Left ventricle myocardium superior (tissue), 1 donor: ENCODE measurements at regions not wholly inside any gene's neighbourhood (a gene's known extent, or its start where the extent isn't known, plus 50 kb on each side); places are given as distances from the start of the nearest gene placed in this dataset.

Source experiments
- ATAC-seq: fragments of 200-7000 bp; cut with Tn5 transposase; one replicate; pipeline ENCODE4 v1.9.1; 2020; ENCODE audit warnings: mild to moderate bottlenecking, moderate library complexity
- DNase-seq: peaks from one replicate; pipeline ENCODE4 v3.0.0-alpha.2; 2020
- intact Hi-C: fragments of 100-400 bp; cut with micrococcal nuclease; formaldehyde crosslinking; loops from one replicate; pipeline ENCODE4 v1.11.0; 2022
- donor health status: DM: no; HTN: yes; CAD: no; lungs with severe emphysema.

DNA sequence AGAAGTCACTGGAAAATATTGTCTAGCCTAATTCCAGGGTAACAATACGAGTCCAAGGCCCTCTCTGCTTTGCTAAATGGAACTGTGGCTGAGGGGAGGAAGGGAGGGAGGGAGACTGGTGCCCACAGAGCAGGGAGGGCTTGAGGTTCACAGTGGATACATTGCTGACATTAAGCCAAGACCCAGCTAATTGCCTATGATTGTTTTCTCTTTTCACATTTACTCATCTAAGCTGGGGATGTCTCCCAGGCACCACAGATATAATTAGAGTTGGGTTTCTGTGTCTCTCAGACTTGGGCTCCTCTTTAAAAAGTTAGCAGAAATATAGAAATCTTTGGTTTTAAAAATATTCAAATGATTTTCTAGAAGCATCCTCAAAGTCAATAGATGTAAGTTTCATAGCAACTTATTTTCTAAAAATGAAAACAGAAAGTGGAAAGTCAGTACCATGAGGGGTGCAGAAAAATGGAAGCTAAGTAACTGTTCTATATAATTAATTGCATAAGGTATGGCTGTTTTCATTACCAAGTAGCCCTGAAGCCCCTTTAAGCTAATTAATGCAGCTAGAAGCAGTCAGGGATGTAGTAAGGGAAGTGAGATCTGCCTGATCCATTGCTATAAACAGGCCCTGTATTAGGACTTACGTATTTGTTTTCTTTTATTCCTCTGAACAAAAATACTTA, 259.8 kb downstream of the NDUFS4 start:
- ATAC-seq = no peak
- intact Hi-C loops = no loop called here
- DNase-seq = no peak

DNA sequence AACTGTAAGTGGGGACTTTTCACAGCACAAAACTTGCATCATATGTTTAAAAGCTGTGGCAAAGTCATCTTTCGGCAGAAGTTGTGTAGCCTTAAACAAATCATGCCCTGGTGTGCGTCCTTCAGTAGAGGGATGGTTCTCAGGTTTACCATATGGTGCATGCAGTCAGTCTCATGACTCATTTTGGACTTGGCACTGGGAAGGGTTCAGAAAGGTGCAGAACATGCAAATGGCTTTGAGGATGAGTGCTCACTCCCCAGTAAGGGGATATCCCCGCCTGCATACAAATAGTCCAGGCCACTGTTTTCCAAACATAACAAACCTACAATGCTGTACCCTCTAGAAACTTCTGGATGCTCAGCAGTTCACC, 260.3 kb downstream of the NDUFS4 start:
- intact Hi-C loops = no loop called here
- no peak for DNase-seq
- ATAC-seq = no peak

DNA sequence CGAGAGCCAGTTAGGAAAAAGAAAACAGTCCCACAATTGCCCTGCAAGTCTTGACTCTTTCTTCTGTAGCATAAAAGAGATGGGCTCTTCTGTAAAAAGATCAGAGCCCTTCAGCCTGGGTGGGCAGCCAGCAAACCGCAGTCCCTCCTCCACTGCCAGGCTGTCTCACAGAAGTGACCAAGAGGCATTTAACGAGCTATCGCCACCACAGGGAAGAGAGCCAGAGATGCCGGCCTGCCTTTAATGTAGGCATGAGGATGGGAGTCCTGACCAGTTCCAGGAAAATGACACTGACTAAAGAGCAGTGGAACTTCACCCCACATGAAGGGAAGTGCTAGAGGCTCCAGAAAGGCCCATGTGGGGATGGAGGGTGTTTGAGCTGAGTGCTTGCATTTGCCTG, 264.6 kb downstream of the NDUFS4 start:
- DNase-seq = no peak
- intact Hi-C loops = no loop called here
- ATAC-seq = no peak

- ATAC-seq (no peak), DNase-seq (no peak)
- intact Hi-C loops = no loop called here
Measured at GRCh38 chr5:53825926-53826325, 265.5 kb downstream of the NDUFS4 start.

DNA sequence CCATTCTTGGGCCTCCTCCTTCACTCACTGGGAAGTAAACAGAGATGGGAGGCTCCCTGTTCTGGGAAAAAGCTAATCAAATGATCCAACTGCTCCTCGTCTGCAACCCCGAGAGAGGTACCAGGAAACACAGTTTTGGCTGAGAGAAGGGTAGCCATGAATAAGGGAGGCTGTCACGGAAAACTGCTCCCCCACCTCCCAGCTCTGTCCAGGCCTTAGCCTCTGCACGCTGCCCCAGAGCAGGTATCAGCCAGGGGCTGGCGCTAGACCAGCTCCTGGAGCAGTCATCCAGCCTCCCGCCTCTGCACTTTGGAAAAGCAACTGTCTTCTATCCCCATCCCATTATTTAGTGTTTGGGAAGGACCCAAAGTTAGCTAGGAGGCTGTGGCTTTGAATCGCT, 266.1 kb downstream of the NDUFS4 start:
- DNase-seq = no peak
- intact Hi-C loops = no loop called here
- ATAC-seq = no peak

DNA sequence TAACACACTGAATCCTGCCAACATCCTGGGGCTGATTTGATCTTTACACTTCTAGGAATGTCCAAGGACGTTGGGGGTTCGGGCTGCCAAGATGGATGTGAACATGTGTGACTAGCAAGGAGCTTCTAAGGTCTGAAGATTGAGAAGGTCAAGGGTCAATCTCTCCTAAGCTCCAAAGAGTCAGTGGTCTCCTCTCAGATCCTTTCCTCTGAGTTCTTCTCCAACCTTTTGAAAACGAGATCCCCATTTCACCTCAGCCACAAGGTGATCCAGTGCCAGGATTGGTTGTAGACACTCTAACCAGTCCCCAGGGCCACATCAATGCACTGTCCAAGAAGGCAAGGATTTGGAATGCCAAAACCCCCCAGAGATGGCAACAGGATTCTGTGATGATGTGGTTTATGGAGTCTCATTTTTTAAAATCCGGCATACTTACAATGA, 266.8 kb downstream of the NDUFS4 start:
- DNase-seq = no peak
- no peak for ATAC-seq
- intact Hi-C loops = no loop called here

DNA sequence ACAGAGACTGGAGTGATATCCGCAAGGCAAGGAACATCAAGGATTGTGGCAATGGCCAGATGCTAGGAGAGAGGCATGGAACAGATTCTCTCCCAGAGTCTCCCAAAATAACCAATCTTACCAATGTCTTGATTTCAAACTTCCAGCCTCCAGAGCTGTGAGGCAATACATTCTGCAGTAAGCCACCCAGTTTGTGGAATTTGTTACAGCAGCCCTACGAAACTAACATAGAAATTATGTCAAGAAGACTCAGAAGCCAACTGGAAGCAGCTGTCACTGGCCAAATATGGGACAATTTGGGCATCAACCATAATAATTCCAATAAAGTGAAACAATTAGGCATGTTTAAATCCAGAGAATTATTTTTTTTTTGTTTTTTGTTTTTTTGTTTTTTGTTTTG, 271.1 kb downstream of the NDUFS4 start:
- intact Hi-C loops = no loop called here
- ATAC-seq = no peak
- DNase-seq = no peak
